ENCODE measurements at regions not wholly inside any gene's neighbourhood (a gene's known extent, or its start where the extent isn't known, plus 50 kb on each side); places are given as distances from the start of the nearest gene placed in this dataset.
"Not testable (repeated sequence)": the region's sequence is repeated elsewhere in the genome, so short reads cannot be mapped to it uniquely, and the experiment has no call there.

- H3K36me3 ChIP-seq (ENCODE audit: control insufficient read depth in 2 of 4, insufficient read depth in 4 of 4, low read length in 3 of 4) = peaks cover 0 to 10% (median 0%) of the 10 kb centered on the region in 4 experiments; a peak in 5 of 8 replicates
- H4K91ac ChIP-seq (replicated peaks; ENCODE audit: insufficient read length, low read length) = no peak overlapping the region
- no peak for FAIRE-seq
- no peak overlapping the region for H3K4me2 ChIP-seq (ENCODE audit: insufficient read depth in 1 of 2, low read depth in 2 of 2, low read length in 2 of 2)
- no peak overlapping the region for H2BK20ac ChIP-seq (ENCODE audit: low read length)
- no peak overlapping the region for H3K14ac ChIP-seq (ENCODE audit: insufficient read length)
- TF ChIP-seq TCF12 (IDR thresholded peaks at IDR 0.05; ENCODE audit: low read depth, low read length) = no peak
- H3K27me3 ChIP-seq (replicated peaks in 1 of 4; ENCODE audit: control insufficient read depth in 3 of 4, extremely low read depth in 1 of 4, insufficient read depth in 3 of 4, low read length in 3 of 4) = no peaks in the 10 kb centered on the region
- H3K4ac ChIP-seq (replicated peaks; ENCODE audit: insufficient read length, low read depth, low read length) = no peak overlapping the region
- H2BK15ac ChIP-seq (ENCODE audit: low read length) = no peak overlapping the region
- WGBS, 2 experiments (ENCODE audit: extremely low coverage in 1 of 2, insufficient coverage in 1 of 2, insufficient read length in 1 of 2, insufficient replicate concordance in 2 of 2, low coverage in 1 of 2, low lambda C conversion rate in 2 of 2, missing lambda C conversion rate in 1 of 2) = 80 to 100% methylated on average over 1 to 3 of the region's 3 CpGs
- H3K4me3 ChIP-seq (ENCODE audit: extremely low read depth in 1 of 4, insufficient read depth in 2 of 4, low read depth in 3 of 4, low read length in 4 of 4) = no peak overlapping the region
- no peaks in the 10 kb centered on the region for H3K9me3 ChIP-seq (ENCODE audit: insufficient read depth in 2 of 2, low read depth in 1 of 2, low read length in 1 of 2)
- CTCF ChIA-PET (ENCODE audit: partially characterized antibody) = no interaction called here
- H3K18ac ChIP-seq (ENCODE audit: extremely low read depth, low read length) = no peak overlapping the region
- no peak overlapping the region for H4K5ac ChIP-seq (ENCODE audit: insufficient read length, low read depth, low read length)
- H3K27ac ChIP-seq (ENCODE audit: low read depth, low read length) = no peak overlapping the region
- no peaks in the 10 kb centered on the region for H4K20me1 ChIP-seq (replicated peaks in 1 of 2; ENCODE audit: control insufficient read depth in 1 of 2, insufficient read depth in 2 of 2, low read length in 2 of 2)
- no peaks in the 10 kb centered on the region for H3K79me2 ChIP-seq (ENCODE audit: control insufficient read depth in 1 of 2, insufficient read depth in 2 of 2, low read length in 2 of 2)
- no peaks in the 10 kb centered on the region for H3K4me1 ChIP-seq (replicated peaks in 1 of 4; ENCODE audit: control insufficient read depth in 3 of 4, insufficient read depth in 4 of 4, low read length in 3 of 4)
- no peak overlapping the region for H3K9ac ChIP-seq (replicated peaks in 1 of 4; ENCODE audit: extremely low read depth in 1 of 4, low read depth in 3 of 4, low read length in 3 of 4)
- H3K23me2 ChIP-seq (ENCODE audit: low read depth, low read length) = no peaks in the 10 kb centered on the region
- H3K23ac ChIP-seq (ENCODE audit: insufficient read length) = no peak overlapping the region
- no peak overlapping the region for H3K56ac ChIP-seq (replicated peaks; ENCODE audit: insufficient read length, low read depth, low read length)
- no peak overlapping the region for H2BK12ac ChIP-seq (ENCODE audit: low read depth, low read length)
- H2AK5ac ChIP-seq (ENCODE audit: low read depth, low read length) = no peak overlapping the region
- no peaks in the 10 kb centered on the region for H3K79me1 ChIP-seq (ENCODE audit: low read depth, low read length)
- no peak overlapping the region for H2BK120ac ChIP-seq (replicated peaks; ENCODE audit: low read depth, low read length)
- POLR2A ChIA-PET (ENCODE audit: partially characterized antibody) = no interaction called here
- no peak overlapping the region for H2BK5ac ChIP-seq (ENCODE audit: low read depth, low read length)
- H2AFZ ChIP-seq (ENCODE audit: low read length) = no peak overlapping the region
- no peak for DNase-seq (ENCODE audit: low read depth in 1 of 2, low spot score in 2 of 2)
- no peak overlapping the region for H4K8ac ChIP-seq (ENCODE audit: extremely low read depth, insufficient read depth, low read length)
These were observed 215.8 kb downstream of the UTRN start for GRCh38 chr6:144500892-144501291.

GRCh38 chr6:144505214-144505613, 220.1 kb downstream of the UTRN start:
- H3K23ac ChIP-seq (ENCODE audit: insufficient read length); POLR2A ChIA-PET (ENCODE audit: partially characterized antibody); H2BK5ac ChIP-seq (ENCODE audit: low read depth, low read length); H3K4me3 ChIP-seq (ENCODE audit: extremely low read depth in 1 of 4, insufficient read depth in 2 of 4, low read depth in 3 of 4, low read length in 4 of 4); H3K4ac ChIP-seq (replicated peaks; ENCODE audit: insufficient read length, low read depth, low read length); H3K36me3 ChIP-seq (ENCODE audit: control insufficient read depth in 2 of 4, insufficient read depth in 4 of 4, low read length in 3 of 4); H2AK5ac ChIP-seq (ENCODE audit: low read depth, low read length); H2BK15ac ChIP-seq (ENCODE audit: low read length); H3K79me1 ChIP-seq (ENCODE audit: low read depth, low read length); FAIRE-seq; DNase-seq (ENCODE audit: low read depth in 1 of 2, low spot score in 2 of 2); H2AFZ ChIP-seq (ENCODE audit: low read length); H3K79me2 ChIP-seq (ENCODE audit: control insufficient read depth in 1 of 2, insufficient read depth in 2 of 2, low read length in 2 of 2); H3K4me2 ChIP-seq (ENCODE audit: insufficient read depth in 1 of 2, low read depth in 2 of 2, low read length in 2 of 2); H4K20me1 ChIP-seq (replicated peaks in 1 of 2; ENCODE audit: control insufficient read depth in 1 of 2, insufficient read depth in 2 of 2, low read length in 2 of 2); H4K8ac ChIP-seq (ENCODE audit: extremely low read depth, insufficient read depth, low read length); H2BK120ac ChIP-seq (replicated peaks; ENCODE audit: low read depth, low read length); H2BK12ac ChIP-seq (ENCODE audit: low read depth, low read length); H2BK20ac ChIP-seq (ENCODE audit: low read length); H3K9me3 ChIP-seq (ENCODE audit: insufficient read depth in 2 of 2, low read depth in 1 of 2, low read length in 1 of 2); H3K27ac ChIP-seq (ENCODE audit: low read depth, low read length); H3K27me3 ChIP-seq (replicated peaks in 1 of 4; ENCODE audit: control insufficient read depth in 3 of 4, extremely low read depth in 1 of 4, insufficient read depth in 3 of 4, low read length in 3 of 4); H4K5ac ChIP-seq (ENCODE audit: insufficient read length, low read depth, low read length); H3K9ac ChIP-seq (replicated peaks in 1 of 4; ENCODE audit: extremely low read depth in 1 of 4, low read depth in 3 of 4, low read length in 3 of 4); H4K91ac ChIP-seq (replicated peaks; ENCODE audit: insufficient read length, low read length); H3K4me1 ChIP-seq (replicated peaks in 1 of 4; ENCODE audit: control insufficient read depth in 3 of 4, insufficient read depth in 4 of 4, low read length in 3 of 4); H3K23me2 ChIP-seq (ENCODE audit: low read depth, low read length); H3K14ac ChIP-seq (ENCODE audit: insufficient read length); H3K18ac ChIP-seq (ENCODE audit: extremely low read depth, low read length); H3K56ac ChIP-seq (replicated peaks; ENCODE audit: insufficient read length, low read depth, low read length): not testable (repeated sequence)
- 92% methylated on average over 4 of the region's 4 CpGs; no CpG with 5 or more reads in 1 of the 2 experiments for WGBS, 2 experiments (ENCODE audit: extremely low coverage in 1 of 2, insufficient coverage in 1 of 2, insufficient read length in 1 of 2, insufficient replicate concordance in 2 of 2, low coverage in 1 of 2, low lambda C conversion rate in 2 of 2, missing lambda C conversion rate in 1 of 2)
- CTCF ChIA-PET (ENCODE audit: partially characterized antibody) = interaction anchor here (0.6 kb wide), 2 partner anchors 26 to 89 kb away, joined by 3 read pairs; no protein-coding TSS in a partner anchor

All from H1 (cell line).